Fibroblast of skin of abdomen (primary cell): ENCODE measurements at regions not wholly inside any gene's neighbourhood (a gene's known extent, or its start where the extent isn't known, plus 50 kb on each side); places are given as distances from the start of the nearest gene placed in this dataset.

ENCODE experiments used
- DNase-seq: peaks from one replicate; pipeline ENCODE4 v3.0.0-alpha.2; 2013

- DNase-seq: no peak
Measured at GRCh38 chr18:44170208-44170880, 510.3 kb upstream of the SETBP1 start.

- no peak for DNase-seq
Measured at GRCh38 chr18:44171301-44171700, 509.4 kb upstream of the SETBP1 start.

GRCh38 chr18:44175891-44176290 lies 504.8 kb upstream of the SETBP1 start:
- no peak for DNase-seq

- peak; percentile 5 for DNase-seq
Measured at GRCh38 chr18:44178476-44178875, 502.2 kb upstream of the SETBP1 start.

GRCh38 chr18:44179693-44180092 lies 501.0 kb upstream of the SETBP1 start:
- no peak for DNase-seq

- DNase-seq: peak; percentile 52
Measured at GRCh38 chr18:44180683-44181082, 500.0 kb upstream of the SETBP1 start.

GRCh38 chr18:44181951-44182747 lies 498.5 kb upstream of the SETBP1 start:
- DNase-seq: peak; percentile 18

- peak; percentile 35 for DNase-seq
Measured at GRCh38 chr18:44186001-44186400, 494.7 kb upstream of the SETBP1 start.

GRCh38 chr18:44187090-44187489 lies 493.6 kb upstream of the SETBP1 start:
- no peak for DNase-seq

- DNase-seq: no peak
Measured at GRCh38 chr18:44195394-44196140, 485.1 kb upstream of the SETBP1 start.

- DNase-seq: no peak
Measured at GRCh38 chr18:44197832-44198611, 482.7 kb upstream of the SETBP1 start.

GRCh38 chr18:44198612-44199284 lies 481.9 kb upstream of the SETBP1 start:
- no peak for DNase-seq

GRCh38 chr18:44213293-44213692 lies 467.4 kb upstream of the SETBP1 start:
- DNase-seq: no peak

GRCh38 chr18:44214396-44214795 lies 466.3 kb upstream of the SETBP1 start:
- no peak for DNase-seq

- DNase-seq: no peak
Measured at GRCh38 chr18:44216169-44216568, 464.5 kb upstream of the SETBP1 start.

- no peak for DNase-seq
Measured at GRCh38 chr18:44227501-44227900, 453.2 kb upstream of the SETBP1 start.

- peak; percentile 38 for DNase-seq
Measured at GRCh38 chr18:44229693-44230108, 451.0 kb upstream of the SETBP1 start.

- no peak for DNase-seq
Measured at GRCh38 chr18:44231936-44232335, 448.8 kb upstream of the SETBP1 start.

- no peak for DNase-seq
Measured at GRCh38 chr18:44232500-44232899, 448.2 kb upstream of the SETBP1 start.

- DNase-seq: peak; percentile 35
Measured at GRCh38 chr18:44238454-44238853, 442.2 kb upstream of the SETBP1 start.

- no peak for DNase-seq
Measured at GRCh38 chr18:44238911-44239310, 441.8 kb upstream of the SETBP1 start.

GRCh38 chr18:44241020-44241419 lies 439.7 kb upstream of the SETBP1 start:
- DNase-seq: no peak
